ENCODE measurements at regions not wholly inside any gene's neighbourhood (a gene's known extent, or its start where the extent isn't known, plus 50 kb on each side); places are given as distances from the start of the nearest gene placed in this dataset.

GRCh38 chr13:88978607-88979006 is 1307.4 kb downstream of the SLITRK5 start:
- H2AFZ ChIP-seq (ENCODE audit: low read depth, low read length, poor library complexity, severe bottlenecking), result no peak overlapping the region

More at GRCh38 chr13:88978607-88979006, 1307.4 kb downstream of the SLITRK5 start:
- H3K4me3 ChIP-seq (replicated peaks in 1 of 2; ENCODE audit: low read depth in 1 of 2, low read length in 2 of 2), result no peak overlapping the region
- no peaks in the 10 kb centered on the region for H3K4me1 ChIP-seq (ENCODE audit: control insufficient read depth in 1 of 2, insufficient read depth in 2 of 2, low read length in 2 of 2)
- ATAC-seq (no peak), DNase-seq (ENCODE audit: low read depth, low spot score) (no peak)
- no peaks in the 10 kb centered on the region for H3K79me2 ChIP-seq (ENCODE audit: insufficient read depth, low read length)
- no TSS peak for BruUV-seq (replicated peaks)
- no peaks in the 10 kb centered on the region for H3K36me3 ChIP-seq (ENCODE audit: control insufficient read depth in 1 of 2, insufficient read depth in 2 of 2, low read length in 2 of 2)
- no peaks in the 10 kb centered on the region for H3K27me3 ChIP-seq (ENCODE audit: insufficient read depth, low read length)
- no peaks in the 10 kb centered on the region for H3K9me2 ChIP-seq (ENCODE audit: insufficient read depth)
- intact Hi-C loops (cut with micrococcal nuclease), result no loop called here
- TF ChIP-seq TCF7L2 (IDR thresholded peaks at IDR 0.05; ENCODE audit: borderline replicate concordance, extremely low read depth, insufficient read depth, insufficient read length) (no peak), SP1 (IDR thresholded peaks at IDR 0.05; ENCODE audit: low read depth) (no peak), POLR2A (IDR thresholded peaks at IDR 0.05; ENCODE audit: borderline replicate concordance, extremely low read depth, insufficient read depth, insufficient read length) (no peak), SIN3A (IDR thresholded peaks at IDR 0.05; ENCODE audit: low read depth) (no peak), POLR2AphosphoS5 (IDR thresholded peaks at IDR 0.05; ENCODE audit: low read depth, low read length) (no peak), SRF (IDR thresholded peaks at IDR 0.05; ENCODE audit: low read depth) (no peak), REST (IDR thresholded peaks at IDR 0.05; ENCODE audit: low read depth) (no peak), JUND (IDR thresholded peaks at IDR 0.05) (no peak), ATF3 (IDR thresholded peaks at IDR 0.05) (no peak), FOSL1 (IDR thresholded peaks at IDR 0.05; ENCODE audit: low read depth) (no peak), ZNF274 (IDR thresholded peaks at IDR 0.05; ENCODE audit: low read depth, low read length) (no peak), ZFX (IDR thresholded peaks at IDR 0.05) (no peak), RAD21 (IDR thresholded peaks at IDR 0.05; ENCODE audit: low read depth) (no peak), CEBPB (IDR thresholded peaks at IDR 0.05; ENCODE audit: low read depth) (no peak), EZH2 (IDR thresholded peaks at IDR 0.05) (no peak)
- H3K9ac ChIP-seq (ENCODE audit: low read length), result no peak overlapping the region
- H3K9me3 ChIP-seq (ENCODE audit: control insufficient read depth in 1 of 2, insufficient read depth in 1 of 2, low read depth in 1 of 2, low read length in 2 of 2), result no peaks in the 10 kb centered on the region
- ChIA-PET RAD21 (ENCODE audit: low non-redundant PET in 1 of 2, low total read pairs in 2 of 2, uncharacterized antibody in 2 of 2, unreplicated experiment in 2 of 2) (no interaction called here), POLR2A (no interaction called here), CTCF (no interaction called here)
- H4K20me1 ChIP-seq (ENCODE audit: insufficient read depth), result no peaks in the 10 kb centered on the region
- H3K4me2 ChIP-seq (ENCODE audit: low read length), result no peak overlapping the region
- H3K27ac ChIP-seq (ENCODE audit: low read depth, low read length), result no peak overlapping the region

Measured in HCT116 (cell line).